GM12878 (cell line): ENCODE measurements at regions not wholly inside any gene's neighbourhood (a gene's known extent, or its start where the extent isn't known, plus 50 kb on each side); places are given as distances from the start of the nearest gene placed in this dataset.

Source experiments
- CBX3 ChIP-seq: fragments of 200-600 bp; sonication (generic); IDR thresholded peaks from 2 replicates; pipeline ENCODE4 v1.6.1; 2016; ENCODE audit warnings: low read depth, borderline replicate concordance
- MYC ChIP-seq: IDR thresholded peaks from 2 replicates; pipeline ENCODE4 v1.6.1; 2011; ENCODE audit warnings: mild to moderate bottlenecking, low read length, moderate library complexity, inconsistent platforms; ENCODE audit not compliant: insufficient read depth, insufficient replicate concordance, insufficient read length, severe bottlenecking
- SIN3A ChIP-seq: IDR thresholded peaks from 2 replicates; pipeline ENCODE4 v1.6.1; 2012; ENCODE audit warnings: low read depth, low read length, improper control_type of control experiment
- SREBF2 ChIP-seq: IDR thresholded peaks from 2 replicates; pipeline ENCODE4 v1.6.1; 2012; ENCODE audit warnings: mild to moderate bottlenecking, low read length
- YY1 ChIP-seq: IDR thresholded peaks from 2 replicates; pipeline ENCODE4 v1.6.1; 2011; ENCODE audit warnings: low read depth, mild to moderate bottlenecking, low read length
- TF ChIP-seq, protein P1 (sequence below): IDR thresholded peaks from 2 replicates; pipeline ENCODE4 v1.6.1; 2011; ENCODE audit warnings: borderline replicate concordance, low read depth, mild to moderate bottlenecking, moderate library complexity, mixed read lengths, low read length; ENCODE audit not compliant: insufficient read depth; ENCODE audit errors: extremely low read length
- TF ChIP-seq, protein P2 (sequence below): IDR thresholded peaks from 2 replicates; pipeline ENCODE4 v1.6.1; 2011; ENCODE audit warnings: low read depth, low read length, improper control_type of control experiment, borderline replicate concordance

DNA sequence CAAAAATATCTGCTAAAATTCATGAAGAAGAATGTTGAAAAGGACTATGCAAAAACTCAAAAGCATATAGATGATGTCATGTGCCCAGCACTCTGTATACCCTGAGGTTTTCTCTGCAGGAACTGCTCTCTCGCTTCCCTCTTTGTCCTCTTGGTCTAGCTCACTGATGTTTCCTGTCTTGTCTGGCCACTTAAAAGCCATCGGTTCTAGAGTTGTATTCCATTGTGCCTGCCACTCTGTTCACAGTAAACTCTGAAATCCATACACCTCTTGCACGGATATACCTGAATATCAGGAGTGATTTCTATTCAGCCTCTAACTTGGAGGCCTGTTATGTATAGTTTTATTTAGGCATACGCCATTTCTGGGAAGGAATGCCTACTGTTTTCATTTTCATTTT lies 101.0 kb upstream of the CNTNAP4 start:
- TF ChIP-seq YY1 (no peak), SREBF2 (no peak), CBX3 (no peak), SIN3A (no peak), MYC (no peak)
- TF ChIP-seq, protein P1, sequence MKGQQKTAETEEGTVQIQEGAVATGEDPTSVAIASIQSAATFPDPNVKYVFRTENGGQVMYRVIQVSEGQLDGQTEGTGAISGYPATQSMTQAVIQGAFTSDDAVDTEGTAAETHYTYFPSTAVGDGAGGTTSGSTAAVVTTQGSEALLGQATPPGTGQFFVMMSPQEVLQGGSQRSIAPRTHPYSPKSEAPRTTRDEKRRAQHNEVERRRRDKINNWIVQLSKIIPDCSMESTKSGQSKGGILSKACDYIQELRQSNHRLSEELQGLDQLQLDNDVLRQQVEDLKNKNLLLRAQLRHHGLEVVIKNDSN, result no peak
- TF ChIP-seq, protein P2, sequence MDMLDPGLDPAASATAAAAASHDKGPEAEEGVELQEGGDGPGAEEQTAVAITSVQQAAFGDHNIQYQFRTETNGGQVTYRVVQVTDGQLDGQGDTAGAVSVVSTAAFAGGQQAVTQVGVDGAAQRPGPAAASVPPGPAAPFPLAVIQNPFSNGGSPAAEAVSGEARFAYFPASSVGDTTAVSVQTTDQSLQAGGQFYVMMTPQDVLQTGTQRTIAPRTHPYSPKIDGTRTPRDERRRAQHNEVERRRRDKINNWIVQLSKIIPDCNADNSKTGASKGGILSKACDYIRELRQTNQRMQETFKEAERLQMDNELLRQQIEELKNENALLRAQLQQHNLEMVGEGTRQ, result no peak; the same call in 1 of the 2 replicates
